Uterus (tissue), 2 donors: ENCODE measurements at regions not wholly inside any gene's neighbourhood (a gene's known extent, or its start where the extent isn't known, plus 50 kb on each side); places are given as distances from the start of the nearest gene placed in this dataset.

ENCODE experiments used
- CTCF ChIP-seq, 4 experiments: fragments of 200-600 bp in 2 of 4; fragments of 450-650 bp in 2 of 4; sonication (generic) in 2 of 4; IDR thresholded peaks; one replicate each; pipeline ENCODE4 v1.5.1; 2016 to 2019; ENCODE audit warnings: antibody characterized with exemption in 4 of 4, mild to moderate bottlenecking in 2 of 4, moderate library complexity in 1 of 4
- POLR2A ChIP-seq, 2 donors: fragments of 450-650 bp; IDR thresholded peaks; one replicate each; pipeline ENCODE4 v1.6.1; 2016; ENCODE audit warnings: antibody characterized with exemption in 2 of 2, mild to moderate bottlenecking in 1 of 2, moderate library complexity in 1 of 2

- TF ChIP-seq POLR2A (IDR thresholded peaks at IDR 0.05) (no peak), CTCF (IDR thresholded peaks at IDR 0.05) (no peak)
Measured at GRCh38 chr5:158027806-158028775, 169.1 kb upstream of the CLINT1 start.
